Pulmonary artery endothelial cell (primary cell): ENCODE measurements at regions not wholly inside any gene's neighbourhood (a gene's known extent, or its start where the extent isn't known, plus 50 kb on each side); places are given as distances from the start of the nearest gene placed in this dataset.

Experiments
- DNase-seq: peaks from one replicate; pipeline ENCODE4 v3.0.0-alpha.2; 2011; ENCODE audit warnings: low read depth, low spot score

DNA sequence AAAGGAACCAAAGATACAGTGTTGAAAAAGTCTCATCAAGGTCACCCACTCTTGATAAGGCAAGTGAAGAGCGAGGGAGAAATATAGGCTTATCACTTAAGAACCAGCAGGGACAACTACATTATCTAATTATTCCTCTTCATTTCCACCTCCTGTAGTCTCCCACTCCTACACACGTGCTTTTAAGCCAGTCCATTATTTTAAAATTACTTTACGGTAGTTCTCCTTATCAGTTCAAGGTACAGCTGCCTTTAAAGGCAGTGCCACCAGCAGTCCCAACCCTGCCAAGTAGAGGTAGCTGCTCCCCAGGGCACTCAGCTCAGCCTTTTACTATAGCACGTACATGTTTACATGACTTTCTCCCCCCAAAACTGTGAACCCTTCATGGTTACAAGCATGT lies 161.5 kb upstream of the BLID start:
- no peak for DNase-seq

DNA sequence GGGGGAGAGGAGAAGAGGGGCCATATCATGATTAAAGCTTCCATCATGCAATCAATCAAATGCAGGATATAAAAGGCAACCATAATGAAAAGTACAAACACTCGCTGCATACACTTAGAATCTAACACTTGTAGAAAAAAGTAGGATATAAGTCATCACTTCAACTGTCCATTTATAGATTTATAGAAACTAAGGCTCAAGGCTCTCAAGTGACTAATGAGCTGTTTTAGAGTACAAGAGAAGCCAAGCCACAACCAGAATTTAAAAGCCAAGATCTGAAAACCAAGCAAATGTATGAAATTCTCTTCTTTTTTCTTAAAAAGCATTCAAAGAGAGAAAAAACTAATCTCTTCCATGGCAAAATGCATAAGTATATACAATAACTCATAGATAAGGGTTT lies 160.2 kb upstream of the BLID start:
- no peak for DNase-seq

DNA sequence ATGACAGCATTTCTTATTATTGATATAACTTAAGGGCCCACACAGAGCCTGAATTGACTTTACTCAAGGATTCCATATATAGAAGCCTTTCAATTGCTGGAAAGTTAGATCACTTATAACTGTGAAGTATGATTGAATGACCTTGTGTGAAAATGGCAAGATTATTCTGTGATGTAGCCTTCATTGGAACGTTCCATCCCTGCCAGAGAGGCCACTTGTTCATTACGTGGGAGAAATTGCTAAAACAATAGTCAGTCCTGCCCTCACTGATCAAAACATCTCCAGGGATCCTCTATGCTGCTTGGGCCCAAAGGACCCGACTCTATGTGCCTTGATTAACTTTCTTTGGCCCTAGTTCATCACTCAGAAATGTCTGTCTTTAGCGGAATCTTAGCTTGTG lies 159.5 kb upstream of the BLID start:
- no peak for DNase-seq

DNA sequence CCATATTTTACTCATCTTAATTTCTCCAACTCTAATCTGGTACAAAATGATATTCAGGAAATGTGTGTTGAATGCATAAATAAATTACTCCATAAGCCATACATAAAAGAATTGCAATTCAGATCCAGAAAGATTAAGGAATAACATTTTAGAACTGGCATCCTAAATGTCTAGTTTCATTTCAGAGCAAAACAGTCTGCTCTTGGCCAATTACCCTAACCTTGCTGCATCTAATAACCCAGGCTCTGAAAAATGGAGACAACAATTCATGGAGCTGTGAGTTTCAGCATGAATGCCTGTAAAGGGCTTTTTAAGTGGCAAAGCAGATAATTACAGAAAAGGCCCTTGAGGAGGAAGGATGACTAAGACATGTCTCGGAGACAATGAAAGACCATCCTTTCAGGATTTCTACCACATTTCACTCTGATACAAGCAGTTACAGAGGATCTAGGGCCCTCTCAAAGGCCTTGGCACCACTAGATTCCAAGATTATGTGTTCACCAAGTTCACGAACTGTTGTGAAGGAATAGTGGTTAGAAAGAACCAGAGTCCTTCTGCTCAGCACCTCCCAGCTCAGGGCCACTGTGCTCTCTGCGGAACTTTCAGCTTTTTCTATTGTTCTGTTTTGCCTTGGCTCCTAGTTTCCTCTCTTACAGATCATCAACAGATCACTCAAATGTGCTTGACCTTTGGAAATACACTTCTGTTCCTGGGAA lies 157.6 kb upstream of the BLID start:
- no peak for DNase-seq

DNA sequence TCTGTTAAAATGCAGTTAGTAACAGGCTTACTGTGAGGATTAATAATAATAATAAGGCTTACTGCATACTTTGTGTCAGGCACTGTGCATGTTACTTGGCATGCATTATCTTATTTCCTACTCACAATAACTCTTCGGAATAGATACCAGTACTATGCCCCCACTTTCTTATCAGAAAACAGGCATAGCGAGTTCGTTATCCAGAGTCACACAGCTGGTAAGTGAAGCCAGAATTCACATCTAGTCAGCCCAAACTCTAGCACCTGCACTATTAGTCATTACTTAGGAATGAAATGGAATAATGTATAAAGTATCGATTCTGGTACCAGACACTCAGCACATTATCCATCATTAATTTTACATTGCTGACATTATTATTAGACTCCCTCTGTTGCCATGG lies 155.7 kb upstream of the BLID start:
- no peak for DNase-seq

DNA sequence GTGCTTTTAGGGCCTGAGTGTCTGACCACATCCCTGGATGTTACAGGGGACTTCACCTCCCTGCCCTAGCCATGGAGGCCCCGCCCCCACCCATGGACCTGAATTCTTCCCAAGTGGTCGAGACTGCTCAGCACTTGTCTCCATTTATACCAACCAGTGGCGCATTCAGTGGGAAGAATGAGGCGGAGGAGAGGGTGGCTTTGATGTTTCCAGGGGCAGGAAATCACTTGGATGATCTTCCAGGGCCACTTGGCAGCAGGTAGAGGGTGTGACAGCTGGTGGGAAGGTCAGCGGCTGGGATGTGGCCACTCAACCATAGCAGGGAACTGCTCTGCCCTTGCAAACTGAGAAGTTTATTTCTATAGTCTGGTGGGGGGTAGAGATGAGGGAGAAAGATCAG lies 155.1 kb upstream of the BLID start:
- no peak for DNase-seq

DNA sequence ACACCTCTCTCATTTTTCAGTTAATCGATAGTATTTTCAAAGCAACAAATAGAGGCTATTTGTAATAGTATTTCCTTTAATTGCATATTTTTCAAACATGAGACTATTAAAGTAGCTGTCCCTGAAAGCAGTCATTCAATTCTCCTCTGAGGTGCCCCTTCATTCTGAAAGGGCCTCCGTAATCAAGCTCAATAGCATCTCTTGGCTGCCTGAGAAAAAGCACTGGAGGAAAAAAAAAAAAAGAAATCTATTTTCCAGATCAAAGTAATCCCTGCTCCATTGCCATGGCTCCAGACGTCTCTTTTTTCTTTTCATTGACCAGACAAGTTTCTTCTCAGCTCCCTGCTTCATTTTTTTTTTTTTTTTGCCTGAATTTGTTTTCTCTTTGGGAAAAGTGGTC lies 154.5 kb upstream of the BLID start:
- no peak for DNase-seq

DNA sequence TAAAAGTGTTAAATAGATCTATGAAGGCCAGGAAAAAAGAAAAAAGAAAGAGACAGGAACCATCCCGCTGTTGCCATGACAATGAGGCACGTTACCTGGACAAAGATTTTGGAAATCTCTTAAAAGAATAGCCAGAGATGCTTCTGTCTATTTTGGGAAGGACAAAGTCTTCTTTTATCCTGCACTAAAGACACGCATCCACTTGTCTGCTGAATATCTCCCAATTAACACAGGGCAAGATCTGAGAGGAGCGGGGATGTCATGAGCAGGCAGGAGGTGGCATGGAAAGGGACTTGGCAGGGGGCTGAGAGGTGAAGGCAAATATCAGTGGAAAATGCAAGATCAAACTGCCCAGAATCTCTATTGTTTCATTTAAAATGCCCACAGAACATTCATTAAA lies 153.8 kb upstream of the BLID start:
- DNase-seq, result no peak

DNA sequence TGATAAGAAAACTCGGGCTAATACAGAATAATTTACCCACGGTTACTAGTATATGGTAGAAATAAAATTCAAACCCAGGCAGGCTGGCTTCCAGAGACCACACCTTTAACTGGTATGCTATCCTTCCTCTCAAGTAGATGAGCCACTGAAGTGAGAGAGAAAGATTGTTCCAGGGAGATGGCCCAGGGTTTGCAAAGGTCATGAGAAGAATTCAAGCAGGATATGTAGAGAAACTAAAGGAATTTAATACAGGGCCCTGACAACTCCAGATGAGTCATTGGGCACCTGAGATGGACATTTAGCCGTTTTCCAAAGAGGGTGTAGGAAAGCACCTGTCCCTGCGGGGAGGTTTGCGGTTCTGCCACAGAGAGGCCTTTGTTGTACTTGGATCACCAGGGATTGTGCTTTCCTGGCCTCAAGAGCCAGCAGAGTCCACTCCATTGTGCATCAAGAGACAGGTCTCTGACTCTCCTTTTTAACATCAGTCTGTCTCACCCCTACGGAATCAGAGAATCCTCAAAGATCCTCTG lies 152.7 kb upstream of the BLID start:
- no peak for DNase-seq

DNA sequence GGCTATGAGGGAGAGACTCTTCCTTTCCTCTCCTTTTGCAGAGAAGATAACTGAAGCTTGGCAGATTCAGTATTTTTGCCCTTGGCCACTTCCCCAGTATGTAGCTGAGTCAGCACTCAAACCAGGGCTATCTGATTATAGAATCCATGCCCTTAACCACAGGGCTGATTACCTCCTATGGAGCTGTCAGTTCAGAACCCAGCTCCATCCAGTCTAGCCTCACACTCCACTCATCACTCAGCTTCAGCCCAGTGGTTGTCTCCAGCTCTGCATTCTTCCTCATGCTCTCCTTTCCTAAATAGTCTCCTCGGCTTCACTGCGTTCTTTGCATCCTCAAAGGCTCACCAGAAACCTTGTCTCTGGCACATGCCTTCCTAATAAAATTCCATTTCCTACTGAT lies 151.6 kb upstream of the BLID start:
- DNase-seq, result no peak

DNA sequence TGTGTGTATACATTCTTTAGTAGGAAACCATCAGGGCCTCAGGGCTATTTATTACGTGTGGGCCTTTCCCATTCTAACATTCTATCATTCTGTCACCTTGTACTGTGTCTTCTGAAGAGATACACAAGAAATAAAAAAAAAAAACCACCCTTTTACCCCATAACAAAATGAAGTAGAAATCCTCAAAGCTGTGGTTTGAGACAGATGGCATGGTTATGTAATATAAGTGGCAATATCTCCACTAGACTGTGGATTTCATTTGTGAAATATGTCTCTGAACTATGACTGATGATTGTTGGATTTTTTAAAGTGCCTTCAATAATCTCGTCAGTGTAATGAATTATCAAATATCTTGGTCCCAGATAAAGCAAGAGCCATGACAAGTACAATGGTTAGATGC lies 150.0 kb upstream of the BLID start:
- DNase-seq, result no peak

DNA sequence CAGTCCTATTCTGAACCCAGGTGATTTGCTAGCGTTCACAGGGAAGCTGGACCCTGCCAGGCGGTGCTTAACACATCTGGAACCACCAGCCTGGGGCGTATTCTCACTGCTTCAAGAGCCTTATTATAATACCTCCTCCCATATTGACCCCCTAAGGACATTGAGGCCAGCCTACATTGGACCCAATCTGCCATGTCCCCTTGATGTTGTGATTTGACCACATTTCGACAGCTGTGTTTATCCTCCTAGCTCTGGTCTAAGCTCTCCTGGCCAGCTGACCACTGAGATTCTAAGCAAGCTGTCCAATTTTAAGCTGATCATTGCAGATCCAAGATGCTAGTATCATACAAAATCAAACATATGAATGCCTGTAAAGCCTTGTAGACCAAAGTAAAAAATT lies 148.1 kb upstream of the BLID start:
- DNase-seq, result no peak

DNA sequence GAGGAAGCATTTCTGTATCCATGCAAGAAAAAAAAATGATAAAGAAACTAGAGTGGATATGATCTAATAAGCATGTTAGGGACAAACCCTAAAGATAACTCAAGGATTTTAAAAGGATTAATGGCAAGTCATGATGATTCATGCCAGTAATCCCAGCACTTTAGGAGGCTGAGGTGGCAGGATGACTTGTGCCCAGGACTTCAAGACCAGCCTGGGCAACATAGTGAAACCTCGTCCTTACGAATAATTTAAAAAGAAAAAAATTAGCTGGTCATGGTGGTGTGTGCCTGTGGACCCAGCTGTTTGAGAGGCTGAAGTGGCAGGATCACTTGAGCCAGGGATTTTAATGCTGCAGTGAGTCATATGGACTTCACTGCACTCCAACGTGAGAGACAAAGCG lies 145.5 kb upstream of the BLID start:
- DNase-seq, result no peak

DNA sequence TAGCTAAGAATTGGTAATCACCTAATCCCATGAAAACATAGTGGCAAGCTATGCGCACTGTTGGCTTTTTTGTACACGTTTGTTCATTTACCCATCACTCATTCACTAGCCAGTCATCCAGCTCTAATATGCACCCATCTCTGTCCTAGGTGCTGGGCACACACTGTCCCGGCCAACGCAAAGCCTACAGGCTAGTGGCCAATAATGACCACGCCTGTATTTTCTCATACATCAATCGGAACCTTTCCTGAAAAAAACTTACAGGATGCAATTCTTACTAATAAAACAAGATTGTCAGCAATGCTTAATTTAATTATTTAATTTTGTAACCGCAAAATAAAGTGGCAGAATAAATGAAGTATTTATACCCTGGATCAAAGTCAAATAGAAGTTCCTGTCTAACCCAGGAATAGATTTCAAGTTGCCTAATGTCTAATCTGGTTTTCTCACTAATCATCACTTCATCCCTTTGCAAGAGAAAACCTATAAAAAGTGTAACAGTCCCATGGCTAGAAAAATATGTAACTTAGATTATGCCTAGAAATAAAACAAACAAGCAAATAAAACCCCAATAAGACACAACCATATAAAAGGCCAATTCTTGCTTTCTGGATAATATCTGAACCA lies 143.3 kb upstream of the BLID start:
- DNase-seq, result no peak

DNA sequence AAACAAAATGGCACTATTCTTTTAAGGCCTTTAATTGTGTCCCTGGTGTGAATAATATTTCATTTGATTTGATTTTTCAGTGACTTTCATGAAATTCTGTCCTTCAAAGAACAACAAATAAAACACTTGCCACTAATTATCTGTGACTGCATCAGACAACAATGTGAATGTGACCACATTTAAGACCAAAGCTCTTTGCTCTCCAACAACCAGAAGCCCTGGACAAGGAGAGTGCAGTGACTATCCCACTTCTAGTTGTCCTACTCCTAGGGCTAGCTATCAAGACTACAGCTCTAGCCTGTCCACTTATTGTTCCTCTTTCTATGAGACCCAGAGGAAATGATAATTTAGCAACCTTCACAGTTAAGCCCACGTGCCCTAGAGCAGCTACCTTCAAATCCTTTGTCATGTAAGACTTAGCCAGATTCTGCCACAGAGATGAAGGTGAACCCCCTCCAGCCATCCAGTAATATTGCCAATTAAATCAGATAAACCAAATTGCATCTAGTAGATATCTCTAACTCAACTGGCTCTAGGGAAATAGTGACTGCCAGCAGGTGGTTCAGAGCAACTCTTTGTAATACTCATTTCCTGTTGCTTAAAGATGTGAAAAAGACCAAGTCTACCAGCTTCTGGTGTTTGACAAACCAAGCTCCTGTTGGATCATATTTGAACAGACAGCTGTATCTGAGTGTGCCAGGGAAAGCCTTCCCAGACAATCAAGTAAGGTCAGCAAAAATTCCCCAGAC lies 142.6 kb upstream of the BLID start:
- DNase-seq, result no peak

DNA sequence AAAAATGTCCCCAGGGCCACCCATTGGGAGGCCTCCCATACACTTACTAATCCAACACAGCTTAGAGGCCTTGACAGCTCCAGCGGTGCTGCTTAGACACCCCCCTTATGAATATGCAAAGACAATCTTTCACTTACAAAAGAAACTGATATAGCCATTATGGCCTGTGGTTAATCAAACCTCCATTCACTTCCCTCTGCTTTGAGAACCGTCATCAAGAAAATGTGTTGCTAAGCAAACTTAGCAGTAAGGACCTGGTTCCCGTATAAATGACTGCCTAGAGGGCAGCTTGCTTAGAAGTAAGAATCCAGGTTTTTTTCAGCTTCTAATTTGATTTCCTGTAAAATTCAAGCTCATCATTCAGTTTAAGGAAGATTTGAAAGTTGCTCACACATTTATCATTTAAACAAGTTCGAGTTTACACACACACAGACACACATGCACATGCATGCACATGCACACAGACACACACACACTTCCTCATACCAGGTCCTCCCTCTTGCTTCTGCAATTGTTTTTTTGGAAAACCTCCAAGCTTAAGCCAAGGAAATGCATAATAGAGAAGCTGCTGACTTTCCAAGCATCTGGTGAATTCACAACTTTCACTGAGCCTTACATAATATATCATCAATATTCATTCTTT lies 137.7 kb upstream of the BLID start:
- DNase-seq, result no peak

DNA sequence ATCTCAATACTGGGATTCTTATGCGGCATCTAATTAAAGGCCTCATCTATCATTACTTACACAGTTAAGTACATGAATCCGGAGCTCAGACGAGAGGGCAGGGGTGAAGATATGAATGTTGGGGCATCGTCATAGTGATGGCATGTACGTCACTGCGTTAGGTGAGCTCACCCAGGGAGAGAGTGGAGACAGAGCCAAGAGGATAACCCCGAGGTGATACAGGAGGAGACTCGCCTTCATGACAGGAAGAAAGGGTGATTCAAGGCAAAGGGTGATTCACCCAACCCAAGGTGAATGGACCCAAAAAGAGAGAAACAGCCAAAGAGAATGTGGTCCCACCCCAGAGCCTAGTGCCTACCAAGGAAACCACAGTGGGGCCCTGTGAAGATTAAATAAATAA lies 132.9 kb upstream of the BLID start:
- no peak for DNase-seq

DNA sequence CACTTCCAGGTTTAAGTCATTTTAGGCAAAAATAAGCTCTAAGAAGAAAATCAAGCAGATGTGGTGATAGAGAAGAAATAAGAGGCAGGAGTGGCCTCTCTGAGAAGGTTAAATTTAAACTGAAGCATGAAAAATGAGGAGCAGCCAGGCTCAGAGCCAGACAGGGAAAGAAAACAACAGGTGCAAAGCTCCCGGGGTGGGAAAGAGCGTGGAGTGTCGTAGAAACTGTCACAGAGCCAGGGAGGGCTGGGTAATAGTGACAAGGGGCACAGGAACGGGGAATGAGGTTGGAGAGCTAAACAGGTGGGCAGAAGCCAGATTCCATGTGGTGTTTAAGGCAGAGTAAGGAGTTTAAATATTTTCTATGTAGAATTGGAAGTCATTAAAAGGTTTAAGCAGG lies 132.1 kb upstream of the BLID start:
- DNase-seq, result no peak

DNA sequence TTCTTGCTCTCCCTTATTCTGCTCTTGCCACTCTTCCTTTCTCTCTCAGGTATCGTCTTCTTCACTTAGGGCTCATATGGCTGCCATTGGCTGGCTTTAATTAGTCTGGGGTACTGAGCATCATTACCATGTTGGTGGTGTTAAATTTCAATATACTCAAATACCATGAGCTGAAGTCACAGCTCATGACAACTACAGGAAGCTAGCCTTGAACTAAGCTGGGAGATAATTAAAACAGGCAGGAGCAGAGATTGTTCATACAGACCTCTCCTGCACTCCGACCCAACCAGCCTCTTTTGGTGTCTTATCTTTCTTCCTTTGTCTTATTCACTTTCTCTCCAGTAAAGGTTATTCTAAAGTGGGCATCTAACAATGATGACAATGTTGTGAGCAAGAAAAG lies 130.9 kb upstream of the BLID start:
- DNase-seq, result no peak

DNA sequence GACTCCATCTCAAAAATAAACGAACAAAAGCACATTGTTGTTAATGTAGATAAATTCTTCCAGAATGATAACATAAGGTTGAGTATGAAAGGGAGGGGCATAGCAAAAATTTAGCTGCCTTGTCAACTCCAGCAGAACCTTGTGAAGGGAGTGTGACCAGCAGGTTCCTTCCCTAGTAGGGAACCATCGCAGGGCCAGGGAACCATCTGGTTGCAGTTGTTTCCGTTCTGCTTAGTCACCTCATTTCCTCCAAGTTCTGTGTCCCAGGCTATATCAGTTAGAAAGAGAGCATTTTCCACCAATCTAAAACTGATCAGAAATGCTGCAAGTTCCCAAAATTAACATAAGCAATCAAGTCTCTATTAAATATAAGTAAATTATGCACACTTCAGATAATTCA lies 126.7 kb upstream of the BLID start:
- peak; percentile 41 for DNase-seq

DNA sequence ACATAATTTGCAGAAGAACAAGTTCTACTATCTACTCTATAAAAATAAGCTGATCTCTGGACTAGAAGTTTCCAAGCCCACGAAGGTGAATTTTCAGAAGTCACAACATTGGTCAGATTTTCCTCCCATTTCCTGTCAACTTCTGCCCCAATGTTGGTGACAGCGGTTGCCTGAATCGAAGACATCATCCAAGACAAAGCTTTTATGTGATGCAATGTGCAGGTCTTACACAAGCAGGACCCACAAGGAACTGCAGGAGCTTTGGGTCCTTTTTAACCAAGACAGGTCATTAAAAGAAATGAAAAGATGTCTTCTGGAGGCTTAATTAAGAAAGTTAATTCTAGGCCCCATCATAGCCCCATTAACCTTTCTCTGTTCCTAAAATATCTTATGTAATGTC lies 125.6 kb upstream of the BLID start:
- no peak for DNase-seq

DNA sequence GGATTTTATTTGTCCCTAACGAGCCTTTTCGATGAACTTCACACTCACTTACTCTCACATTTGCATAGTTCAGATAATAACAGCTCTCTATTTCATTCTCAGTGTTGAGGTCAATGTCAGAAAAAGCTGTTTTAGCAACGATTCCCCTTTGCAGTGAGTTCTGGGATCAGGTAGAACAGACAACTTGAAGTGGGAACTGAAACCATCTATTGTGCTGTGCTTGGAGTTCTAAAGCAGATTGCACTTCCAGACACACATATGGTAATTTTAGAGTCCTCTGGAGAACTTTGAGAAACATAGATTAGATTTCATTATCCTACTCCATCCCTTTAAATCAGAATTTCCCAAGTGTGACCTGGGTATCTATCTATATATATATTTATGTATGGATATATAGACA lies 124.6 kb upstream of the BLID start:
- DNase-seq, result no peak
